GM18517 (cell line): ENCODE measurements at regions not wholly inside any gene's neighbourhood (a gene's known extent, or its start where the extent isn't known, plus 50 kb on each side); places are given as distances from the start of the nearest gene placed in this dataset.

Experiments
- ATAC-seq: cut with Tn5 transposase; IDR thresholded peaks from one replicate; pipeline ENCODE4 v1.9.1; 2021; ENCODE audit warnings: mild to moderate bottlenecking, moderate library complexity; ENCODE audit not compliant: unreplicated experiment

DNA sequence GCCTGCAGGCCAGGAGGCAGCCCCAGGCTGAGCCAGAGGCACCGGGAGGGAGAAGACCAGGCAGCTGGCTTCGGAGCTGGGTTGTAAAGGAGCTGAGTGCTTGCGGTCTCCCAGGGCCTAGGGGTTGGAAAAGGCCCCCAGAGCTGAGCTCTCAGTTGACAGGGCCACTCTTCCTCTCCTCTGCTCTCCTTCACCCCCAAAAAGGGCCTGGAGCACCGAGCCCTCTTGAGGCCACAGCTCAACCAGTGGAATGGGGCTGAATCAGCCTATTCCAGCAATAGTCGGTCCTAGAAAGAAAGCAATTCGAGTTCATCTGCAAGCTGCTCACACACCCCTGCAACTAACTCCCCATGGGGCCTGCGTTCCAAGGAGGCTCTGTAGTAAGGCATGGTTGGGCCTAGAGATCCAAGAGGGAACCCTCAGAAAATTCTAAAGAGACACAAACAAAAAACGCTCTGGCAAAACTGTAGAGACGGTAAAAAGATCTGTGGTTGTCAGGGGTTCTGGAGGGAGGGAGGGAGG lies 205.0 kb downstream of the BUD13 start:
- ATAC-seq, result no peak

DNA sequence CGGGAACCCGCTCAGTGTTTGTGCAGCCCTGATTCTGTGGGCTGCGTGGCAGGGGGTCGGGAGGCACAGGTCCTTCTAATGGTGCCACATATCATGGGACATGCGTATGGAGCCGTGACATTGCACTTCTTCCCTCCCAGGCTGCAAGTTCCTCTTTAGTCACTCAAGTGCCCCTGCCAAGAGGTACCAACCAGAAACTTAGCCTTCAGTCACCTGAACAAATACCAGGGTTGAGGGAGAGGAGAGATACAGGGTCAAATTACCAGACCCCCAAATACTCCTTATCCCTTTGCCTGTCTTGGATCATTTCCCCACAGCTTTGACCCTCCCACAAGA lies 209.1 kb downstream of the BUD13 start:
- ATAC-seq, result no peak

DNA sequence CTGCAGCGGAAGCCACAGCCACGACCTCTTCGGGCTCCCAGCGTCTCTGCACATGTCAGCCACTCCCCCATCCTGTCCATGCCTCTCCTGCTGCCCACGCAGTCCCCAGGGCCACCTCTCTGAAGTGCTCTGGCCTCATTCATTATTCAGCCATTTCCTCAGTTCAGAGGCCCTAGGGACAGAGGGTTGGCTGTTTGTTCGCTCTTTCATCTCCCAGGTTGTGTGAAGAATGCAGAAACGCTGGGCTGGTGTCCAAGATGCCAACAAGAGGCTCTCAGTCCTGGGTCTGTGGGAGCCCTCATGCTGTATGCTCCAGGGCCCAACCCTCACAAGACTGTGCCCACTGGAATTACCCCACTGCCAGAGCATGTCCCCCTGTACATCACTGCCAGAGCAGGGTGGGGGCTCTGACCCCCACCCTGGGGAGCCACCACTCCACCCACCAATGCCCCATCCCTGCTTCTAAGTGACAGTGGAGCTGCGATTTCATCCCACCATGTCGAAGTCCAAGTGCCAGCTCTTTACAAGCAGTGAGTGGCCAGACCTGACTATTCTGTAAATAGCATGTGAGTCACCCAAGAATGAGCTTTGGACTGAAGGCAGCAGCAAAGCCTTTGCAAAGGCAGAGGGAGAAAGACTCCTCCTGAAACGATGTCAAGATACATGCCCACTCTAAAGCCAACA lies 209.6 kb downstream of the BUD13 start:
- ATAC-seq, result no peak

DNA sequence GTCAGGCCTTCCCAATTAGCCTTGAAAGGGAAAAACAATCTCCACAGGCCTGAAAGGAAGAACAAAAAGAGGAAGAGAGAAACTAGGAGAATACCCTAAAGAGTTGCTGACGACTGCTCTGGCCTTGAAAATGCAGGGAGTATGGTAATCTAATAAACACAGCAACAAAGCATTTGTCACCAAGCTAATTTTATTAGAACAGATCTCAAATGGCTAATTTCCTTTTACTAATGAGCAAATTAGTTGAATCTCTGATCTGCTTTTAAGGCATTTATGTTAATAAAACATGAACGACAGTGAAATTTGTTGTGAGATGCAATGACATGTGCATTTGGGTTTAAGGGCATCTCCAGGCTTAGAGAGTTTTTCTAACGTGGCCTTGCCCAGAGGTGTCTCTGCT lies 212.2 kb downstream of the BUD13 start:
- ATAC-seq, result no peak

DNA sequence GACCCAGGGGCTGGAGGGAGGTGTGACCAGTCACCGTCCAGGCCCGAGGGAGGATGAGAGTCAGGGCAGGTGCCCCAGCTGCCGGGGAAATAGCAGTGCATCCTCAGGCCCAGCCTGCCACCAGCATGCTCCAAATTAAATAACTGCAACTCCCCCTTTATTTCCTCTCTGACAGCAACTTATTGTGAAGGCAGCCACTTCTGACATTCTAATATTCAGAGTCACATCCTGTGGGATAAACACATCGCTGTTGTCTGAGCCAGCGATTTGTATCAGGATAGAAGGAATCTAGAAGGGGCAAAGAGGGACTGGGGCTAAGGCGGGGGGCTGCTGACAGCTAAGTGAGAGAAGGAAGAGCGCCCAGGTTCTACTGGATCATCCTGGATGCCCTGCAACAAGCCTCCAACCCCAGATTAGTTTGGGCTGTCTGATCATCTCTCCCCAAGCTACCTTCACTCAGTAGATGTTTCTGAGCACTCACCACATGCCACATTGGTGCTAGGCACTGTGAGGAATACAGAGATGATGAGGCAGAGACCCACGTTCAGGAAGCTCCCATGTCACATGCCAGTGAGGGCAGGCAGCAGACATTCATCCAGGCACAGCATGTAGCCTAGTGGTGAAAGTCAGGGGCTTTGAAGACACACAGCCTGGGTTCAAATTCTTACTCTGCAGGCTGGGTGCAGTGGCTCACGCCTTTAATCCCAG lies 214.1 kb downstream of the BUD13 start:
- ATAC-seq, result no peak

DNA sequence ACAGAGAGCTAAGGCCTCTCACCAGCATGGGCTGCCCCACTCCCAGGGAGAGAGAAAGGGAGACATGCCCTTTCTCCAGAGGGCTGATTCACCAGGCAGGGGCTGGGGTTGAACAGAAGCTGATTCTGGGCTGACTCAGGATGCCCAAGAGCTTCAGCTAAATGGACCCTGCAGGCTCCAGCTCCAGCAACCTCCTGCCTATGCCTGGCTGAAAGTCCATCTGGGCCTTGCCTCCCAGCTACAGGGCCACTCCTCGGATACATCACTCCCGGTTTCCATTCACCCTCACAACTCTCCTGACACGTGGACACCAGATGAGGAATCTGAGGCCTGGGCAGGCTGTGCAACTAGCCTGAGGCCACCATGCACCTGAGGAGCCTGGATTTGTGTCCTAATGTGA lies 215.5 kb downstream of the BUD13 start:
- ATAC-seq, result no peak

DNA sequence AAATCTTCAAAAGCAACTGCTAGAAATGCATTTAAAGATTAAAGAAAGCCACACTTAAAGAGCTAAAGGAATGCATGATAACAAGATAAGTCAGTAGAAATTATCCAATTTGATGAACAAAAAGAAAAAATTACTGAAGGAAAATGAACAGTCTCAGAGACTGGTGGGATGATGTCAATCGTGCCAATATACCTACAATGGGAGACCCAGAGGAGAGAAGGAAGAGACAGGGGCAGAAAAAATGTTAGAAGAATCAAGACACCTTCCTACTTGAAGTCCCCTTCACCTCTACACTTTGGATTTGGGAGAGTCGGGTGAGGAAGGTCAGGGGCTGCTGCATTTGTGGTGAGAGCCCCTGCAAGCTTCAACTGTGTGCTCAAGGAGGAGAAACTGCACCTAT lies 216.3 kb downstream of the BUD13 start:
- no peak for ATAC-seq

DNA sequence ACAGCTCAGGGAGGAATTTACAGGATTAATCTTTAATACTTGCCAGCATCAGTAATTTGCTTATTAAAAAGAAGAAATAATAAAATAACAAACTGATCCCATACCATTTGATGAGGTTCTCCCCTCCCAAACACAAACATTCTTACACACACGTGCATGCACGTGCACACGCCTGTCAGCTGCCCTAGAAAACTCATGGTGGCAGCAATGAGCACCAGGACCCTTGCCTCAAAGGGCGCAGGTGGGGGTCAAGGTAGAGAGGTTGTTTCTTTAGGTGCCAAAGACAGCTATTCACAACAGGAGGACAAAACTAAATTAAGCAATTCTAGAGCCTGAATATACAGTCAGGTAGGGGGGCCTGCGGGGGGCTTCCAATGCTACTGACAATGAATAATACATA lies 219.3 kb downstream of the BUD13 start:
- no peak for ATAC-seq

DNA sequence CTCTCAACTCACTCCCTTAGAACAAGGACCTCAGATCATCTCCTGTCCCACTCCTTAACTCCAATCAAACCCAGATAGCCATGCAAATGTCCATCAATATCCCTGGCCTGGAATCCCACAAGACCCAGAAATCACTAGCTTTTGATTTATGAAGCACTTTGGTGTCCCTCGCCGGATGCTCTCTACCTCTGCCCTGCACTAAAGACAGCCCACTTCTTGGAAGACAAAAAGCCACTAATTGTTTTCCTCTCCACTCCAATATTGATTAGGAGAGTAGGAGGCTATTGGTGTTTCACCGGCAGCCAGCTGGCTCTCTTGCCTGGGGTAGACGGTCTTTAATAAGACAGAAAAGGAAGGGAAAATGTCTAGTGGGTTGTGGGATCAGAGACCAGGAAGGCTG lies 221.2 kb downstream of the BUD13 start:
- no peak for ATAC-seq

DNA sequence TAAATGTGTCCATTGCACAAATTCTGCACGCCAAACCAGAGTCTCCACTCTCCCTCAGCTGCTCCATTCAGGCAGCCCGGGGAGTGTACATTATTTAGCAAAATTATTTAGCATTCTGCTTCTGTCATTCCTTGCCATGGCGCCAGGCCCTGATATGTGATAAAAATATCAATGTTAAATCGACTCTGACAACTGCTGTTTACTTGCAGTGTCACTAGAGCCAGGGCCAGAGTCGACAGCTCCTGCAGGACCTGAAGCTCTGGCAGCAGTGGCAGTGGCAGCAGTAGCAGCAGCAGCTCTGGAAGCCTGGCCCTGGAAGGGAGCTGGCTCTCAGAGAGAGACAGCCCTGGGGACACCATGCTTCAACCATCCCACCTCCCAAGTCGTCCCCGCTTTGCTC lies 224.5 kb downstream of the BUD13 start:
- no peak for ATAC-seq

DNA sequence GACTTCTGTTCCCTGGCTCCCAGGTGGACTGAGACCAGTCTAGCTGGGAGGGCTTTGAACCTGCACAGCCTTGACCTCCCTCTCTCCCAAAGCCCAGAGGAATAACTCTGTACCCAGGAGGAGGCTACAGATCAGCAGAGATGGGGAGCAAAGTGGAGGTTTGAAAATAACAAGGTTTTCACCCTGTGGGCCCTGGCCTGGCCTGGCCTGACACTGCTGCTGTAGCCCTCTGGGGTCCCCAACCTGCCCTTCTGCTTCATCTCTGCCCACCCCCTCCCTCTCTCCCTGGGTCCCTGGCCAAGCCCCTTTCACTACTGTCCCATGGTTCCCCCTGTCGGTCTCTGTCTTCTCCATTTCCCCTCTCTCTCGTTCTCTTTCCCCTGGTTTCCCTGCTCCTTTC lies 225.2 kb downstream of the BUD13 start:
- ATAC-seq, result no peak

DNA sequence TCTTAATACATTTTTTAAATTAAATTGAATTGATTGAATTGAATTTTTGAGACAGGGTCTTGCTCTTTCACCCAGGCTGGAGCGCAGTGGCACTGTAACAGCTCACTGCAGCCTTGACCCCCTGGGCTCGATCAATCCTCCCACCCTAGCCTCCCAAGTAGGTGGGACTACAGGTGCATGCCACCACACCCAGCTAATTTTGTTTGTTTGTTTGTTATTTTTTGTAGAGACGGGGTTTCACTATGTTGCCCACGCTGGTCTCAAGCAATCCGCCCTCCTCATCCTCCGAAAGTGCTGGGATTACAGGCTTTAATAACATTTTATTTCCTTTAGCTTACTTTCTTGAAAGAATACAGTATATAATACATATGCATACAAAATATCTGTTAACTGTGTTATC lies 226.9 kb downstream of the BUD13 start:
- no peak for ATAC-seq

DNA sequence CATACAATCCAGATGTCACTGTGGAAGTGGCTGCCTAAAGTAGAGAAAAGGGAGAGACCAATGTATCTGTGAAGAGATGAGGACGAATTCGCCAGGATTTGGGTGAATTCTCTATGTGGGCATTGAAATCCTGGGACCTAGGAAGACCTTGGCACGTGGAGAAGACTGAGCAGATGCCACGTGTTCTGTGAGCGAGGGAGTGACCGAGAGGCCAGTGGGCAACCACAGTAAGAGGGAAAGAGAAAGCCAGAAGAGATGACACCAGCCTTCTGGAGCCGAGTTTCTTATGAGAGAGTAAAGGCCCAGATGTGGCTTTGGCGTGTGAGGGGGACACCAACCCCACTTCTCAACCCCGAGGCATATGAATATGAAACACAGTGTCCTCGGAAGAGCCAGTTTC lies 228.1 kb downstream of the BUD13 start:
- no peak for ATAC-seq

DNA sequence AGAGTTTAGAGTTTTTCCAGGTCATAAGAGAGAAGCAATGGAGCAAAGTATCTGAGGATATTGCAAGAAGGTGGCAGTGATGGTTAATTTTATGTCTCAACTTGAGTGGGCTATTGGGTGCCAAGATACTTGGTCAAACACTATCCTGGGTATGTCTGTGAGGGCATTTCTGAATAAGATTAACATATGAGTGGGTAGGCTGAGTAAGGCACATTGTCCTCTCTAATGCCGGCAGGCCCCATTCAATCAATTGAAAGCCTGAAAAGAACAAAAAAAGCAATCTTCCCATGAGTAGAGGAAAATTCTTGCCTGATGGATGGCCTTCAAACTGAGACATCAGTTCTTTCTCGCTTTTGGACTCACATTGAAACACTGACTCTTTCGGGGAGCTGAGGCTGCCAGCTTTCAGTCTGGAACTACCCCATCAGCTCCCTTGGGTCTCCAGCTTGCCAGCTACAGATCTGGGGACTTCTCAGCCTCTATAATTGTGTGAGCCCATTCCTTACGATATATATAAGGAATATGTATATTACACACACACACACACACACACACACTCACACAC lies 228.8 kb downstream of the BUD13 start:
- ATAC-seq, result no peak

DNA sequence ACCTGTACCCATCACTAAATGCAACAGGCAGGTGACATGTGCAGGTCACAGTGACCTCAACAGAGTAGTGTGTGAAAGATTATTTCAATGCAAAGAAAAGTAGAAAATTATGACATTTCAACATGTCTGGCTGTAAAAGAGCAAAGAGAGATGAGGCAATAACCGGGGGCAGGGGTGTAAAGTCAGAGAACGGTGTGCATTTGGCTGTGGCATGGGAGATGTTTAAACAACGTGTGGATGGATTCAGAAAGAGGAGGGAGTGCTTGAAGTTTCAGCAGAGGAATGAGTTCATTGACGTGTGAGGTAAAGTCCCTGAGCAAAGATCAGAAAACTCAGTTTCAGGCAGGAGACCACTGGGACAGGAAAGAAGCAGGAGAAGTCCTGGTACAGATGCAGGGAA lies 229.7 kb downstream of the BUD13 start:
- ATAC-seq, result no peak

DNA sequence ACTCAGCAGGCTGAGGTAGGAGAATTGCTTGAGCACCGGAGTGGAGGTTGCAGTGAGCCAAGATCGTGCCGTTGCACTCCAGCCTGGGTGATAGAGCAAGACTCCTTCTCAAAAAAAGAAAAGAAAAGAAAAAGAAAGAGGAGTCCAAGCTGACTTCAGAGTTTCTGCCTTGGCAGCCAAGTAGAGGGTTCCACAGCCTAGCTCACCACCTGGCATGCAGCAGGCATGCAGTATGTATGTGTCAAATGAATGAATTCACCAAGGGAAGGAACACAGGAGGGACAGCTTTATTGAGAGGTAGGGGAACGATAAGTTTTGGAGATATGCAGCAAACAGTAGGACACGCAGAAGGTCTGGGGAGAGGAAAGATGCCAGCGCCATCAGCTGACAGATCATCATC lies 230.4 kb downstream of the BUD13 start:
- no peak for ATAC-seq

DNA sequence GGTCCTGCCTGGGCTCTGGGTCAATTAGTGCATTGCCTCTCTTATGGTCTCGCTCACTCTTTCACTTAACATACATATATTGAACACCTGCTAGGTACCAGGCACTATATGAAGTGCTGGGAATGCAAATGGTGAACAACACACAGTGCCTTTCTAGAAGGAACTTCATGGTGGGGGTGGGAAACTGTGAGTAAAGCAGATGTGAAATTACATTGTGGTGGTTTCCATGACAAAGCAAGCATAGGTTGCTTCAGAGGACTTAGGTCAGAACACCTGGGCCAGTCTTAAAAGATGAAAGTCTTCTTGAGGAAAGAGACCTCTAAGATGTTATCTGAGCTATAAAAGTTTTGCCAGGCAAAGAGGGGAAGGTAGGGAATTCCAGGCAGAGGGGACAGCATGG lies 231.3 kb downstream of the BUD13 start:
- no peak for ATAC-seq

DNA sequence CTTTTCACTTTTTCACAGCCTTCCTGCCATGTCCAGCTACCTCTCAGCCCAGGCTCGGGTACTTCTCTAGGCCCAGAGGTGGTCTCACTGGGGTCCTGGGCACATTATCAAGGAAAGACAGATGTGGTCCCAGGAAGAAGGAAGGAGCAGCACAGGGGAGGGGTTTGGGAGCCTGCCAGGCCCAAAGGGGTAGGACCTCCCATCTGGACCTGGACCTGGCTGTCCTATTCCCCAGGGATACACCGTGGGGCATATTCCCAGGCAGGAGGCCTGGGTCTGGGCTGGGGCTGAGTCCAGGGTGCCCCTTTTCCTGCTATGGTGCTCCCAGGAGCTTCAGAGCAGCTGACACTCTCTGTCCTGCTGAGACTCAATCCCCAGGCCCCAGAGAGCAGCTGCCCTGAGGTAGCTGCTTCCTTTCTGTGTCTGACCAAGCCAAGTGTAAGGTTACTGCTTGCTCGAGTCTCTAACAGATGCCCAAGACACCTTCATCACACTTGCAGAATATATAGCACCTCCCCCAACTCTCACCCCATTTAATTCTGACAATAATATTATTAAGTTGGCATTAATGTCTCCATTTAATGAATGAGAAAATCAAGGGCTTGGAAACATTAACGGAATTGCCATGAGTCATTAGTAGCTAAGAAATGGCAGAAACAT lies 232.0 kb downstream of the BUD13 start:
- ATAC-seq, result no peak

DNA sequence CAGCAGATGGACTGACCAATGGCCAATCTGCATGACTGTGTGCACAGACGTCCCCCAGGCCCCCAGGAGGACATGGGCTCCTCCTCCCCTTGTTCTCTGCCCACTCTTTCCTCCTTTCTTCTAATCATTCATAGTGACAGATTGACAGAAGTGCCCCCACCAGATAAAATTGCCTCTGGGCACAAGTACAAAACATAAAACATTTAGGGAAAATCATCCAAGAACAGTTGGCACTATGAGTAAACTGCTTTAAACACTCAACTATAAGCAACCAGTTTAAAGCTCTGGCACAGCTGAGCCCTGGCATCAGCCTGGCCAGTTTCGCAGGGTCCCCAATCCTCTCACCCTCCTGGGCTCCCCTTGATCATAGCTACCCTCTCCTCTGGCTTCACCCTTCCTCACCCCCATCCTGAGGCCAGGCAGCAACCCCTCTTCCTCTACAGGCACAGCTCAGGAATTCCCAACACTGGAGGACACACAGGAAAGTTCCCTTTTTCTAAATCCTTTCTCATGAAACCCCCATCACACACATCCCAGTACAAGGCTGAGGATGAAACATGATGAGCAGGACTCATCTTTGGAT lies 232.9 kb downstream of the BUD13 start:
- no peak for ATAC-seq

DNA sequence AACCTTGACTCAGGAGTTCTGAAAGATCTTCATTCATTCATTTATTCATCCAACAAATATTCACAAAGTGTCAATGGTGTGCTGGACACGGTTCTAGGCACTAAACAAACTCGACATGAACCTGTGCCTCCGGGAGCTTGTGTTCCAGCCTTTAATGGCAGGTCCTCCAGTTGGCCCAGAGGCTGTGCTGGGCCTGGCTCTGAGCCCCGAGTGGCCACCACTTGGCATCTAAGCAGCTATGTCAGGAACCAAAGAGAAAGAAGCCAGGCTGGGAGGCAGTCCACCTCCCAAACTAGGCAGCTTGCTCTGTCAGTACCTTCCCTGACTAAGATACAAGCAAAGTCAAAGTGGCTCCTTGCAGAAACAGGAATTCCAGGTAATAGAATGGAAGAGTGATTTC lies 233.6 kb downstream of the BUD13 start:
- ATAC-seq, result no peak

DNA sequence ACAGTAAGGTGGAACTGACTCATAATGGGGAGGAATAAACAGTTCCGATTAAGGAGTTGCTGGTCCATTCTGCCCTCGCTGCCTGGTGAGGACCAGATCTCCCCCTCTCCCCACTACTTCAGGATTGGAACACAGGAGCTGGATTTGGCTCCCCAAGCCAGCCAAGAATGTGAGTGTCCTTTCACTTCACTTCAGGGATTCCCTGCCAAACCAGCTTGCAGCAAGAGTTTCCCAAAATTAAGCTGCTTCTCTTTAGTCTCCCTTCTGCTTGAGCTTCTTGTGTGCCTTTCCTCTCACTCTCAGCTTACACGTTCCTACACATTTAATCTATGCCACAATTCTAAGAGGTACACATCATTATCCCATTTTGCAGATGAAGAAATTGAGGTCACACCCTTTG lies 234.1 kb downstream of the BUD13 start:
- no peak for ATAC-seq

DNA sequence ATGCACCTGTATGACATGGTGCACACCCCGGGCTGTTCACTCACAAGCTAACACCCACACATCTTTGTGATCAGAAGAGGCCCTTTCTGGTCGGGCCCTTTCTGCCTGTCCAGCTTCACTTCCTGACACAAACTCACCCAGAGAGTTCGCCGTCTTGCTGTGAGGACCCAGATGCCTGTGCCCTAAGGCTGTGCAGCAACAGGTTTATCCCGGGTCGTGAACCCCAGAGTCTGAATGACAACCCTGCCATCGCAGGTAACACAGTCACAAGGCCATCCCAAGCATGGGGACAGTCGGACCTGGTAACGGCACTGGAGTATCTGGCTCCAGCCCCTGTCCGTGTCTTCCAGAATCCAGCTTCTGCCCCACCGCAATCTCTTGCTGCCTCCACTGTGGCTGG lies 235.1 kb downstream of the BUD13 start:
- ATAC-seq, result no peak
